PFSK-1 (cell line): ENCODE measurements at regions not wholly inside any gene's neighbourhood (a gene's known extent, or its start where the extent isn't known, plus 50 kb on each side); places are given as distances from the start of the nearest gene placed in this dataset.

Source experiments
- POLR2AphosphoS5 ChIP-seq: IDR thresholded peaks from 2 replicates; pipeline ENCODE4 v1.6.1; 2012; ENCODE audit warnings: low read depth, mild to moderate bottlenecking, control low read depth, low read length, moderate library complexity
- SIN3A ChIP-seq: IDR thresholded peaks from 2 replicates; pipeline ENCODE4 v1.6.1; 2012; ENCODE audit warnings: mild to moderate bottlenecking, low read length, moderate library complexity, borderline replicate concordance; ENCODE audit not compliant: insufficient read depth
- TAF1 ChIP-seq: IDR thresholded peaks from 2 replicates; pipeline ENCODE4 v1.6.1; 2012; ENCODE audit warnings: low read length, control low read depth, borderline replicate concordance; ENCODE audit not compliant: insufficient read depth
- TF ChIP-seq, protein P1 (sequence below), 2 experiments: IDR thresholded peaks; 2 replicates each; pipeline versions ENCODE4 v1.6.1 to v1.8.0; 2011 to 2012; ENCODE audit warnings: low read depth in 2 of 2, low read length in 2 of 2, control low read depth in 1 of 2, inconsistent platforms in 1 of 2, mild to moderate bottlenecking in 1 of 2, moderate library complexity in 1 of 2; ENCODE audit not compliant: insufficient read depth in 1 of 2

DNA sequence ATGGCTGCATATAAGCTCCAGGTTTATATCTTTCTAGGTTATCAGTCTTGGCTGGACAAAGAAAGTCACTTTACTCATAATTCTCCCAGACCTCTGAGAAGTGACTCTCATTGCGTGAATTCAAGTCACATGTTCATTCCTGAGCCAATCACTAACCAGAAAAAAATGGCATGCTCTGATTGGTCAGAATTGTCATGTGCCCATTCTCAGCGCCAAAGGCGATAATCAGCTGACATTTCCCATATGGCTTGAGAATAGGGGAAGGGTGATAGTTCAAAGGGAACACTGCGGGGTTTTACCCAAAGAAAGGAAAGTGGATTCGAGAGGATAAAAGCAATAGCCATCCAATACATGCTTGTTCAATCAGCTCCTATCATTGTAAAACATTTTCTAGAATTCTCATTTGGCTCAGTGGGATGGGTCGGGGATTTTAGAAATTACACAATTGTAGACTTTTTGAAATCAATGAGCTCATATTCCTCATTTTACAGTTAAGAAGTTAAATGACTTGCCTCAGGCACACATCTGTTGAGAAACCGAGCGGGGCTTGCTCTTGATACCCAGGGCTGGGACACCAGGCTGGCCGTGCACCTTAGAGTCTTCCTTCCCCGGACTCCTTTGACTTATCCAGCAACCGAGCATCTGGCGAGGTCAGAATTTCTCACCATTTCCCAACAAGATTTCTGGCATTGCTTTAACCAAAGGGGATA is 454.0 kb upstream of the TBX3 start:
- TF ChIP-seq POLR2AphosphoS5: no peak
- TF ChIP-seq, protein P1, sequence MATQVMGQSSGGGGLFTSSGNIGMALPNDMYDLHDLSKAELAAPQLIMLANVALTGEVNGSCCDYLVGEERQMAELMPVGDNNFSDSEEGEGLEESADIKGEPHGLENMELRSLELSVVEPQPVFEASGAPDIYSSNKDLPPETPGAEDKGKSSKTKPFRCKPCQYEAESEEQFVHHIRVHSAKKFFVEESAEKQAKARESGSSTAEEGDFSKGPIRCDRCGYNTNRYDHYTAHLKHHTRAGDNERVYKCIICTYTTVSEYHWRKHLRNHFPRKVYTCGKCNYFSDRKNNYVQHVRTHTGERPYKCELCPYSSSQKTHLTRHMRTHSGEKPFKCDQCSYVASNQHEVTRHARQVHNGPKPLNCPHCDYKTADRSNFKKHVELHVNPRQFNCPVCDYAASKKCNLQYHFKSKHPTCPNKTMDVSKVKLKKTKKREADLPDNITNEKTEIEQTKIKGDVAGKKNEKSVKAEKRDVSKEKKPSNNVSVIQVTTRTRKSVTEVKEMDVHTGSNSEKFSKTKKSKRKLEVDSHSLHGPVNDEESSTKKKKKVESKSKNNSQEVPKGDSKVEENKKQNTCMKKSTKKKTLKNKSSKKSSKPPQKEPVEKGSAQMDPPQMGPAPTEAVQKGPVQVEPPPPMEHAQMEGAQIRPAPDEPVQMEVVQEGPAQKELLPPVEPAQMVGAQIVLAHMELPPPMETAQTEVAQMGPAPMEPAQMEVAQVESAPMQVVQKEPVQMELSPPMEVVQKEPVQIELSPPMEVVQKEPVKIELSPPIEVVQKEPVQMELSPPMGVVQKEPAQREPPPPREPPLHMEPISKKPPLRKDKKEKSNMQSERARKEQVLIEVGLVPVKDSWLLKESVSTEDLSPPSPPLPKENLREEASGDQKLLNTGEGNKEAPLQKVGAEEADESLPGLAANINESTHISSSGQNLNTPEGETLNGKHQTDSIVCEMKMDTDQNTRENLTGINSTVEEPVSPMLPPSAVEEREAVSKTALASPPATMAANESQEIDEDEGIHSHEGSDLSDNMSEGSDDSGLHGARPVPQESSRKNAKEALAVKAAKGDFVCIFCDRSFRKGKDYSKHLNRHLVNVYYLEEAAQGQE (IDR thresholded peaks at IDR 0.05; ENCODE audit: insufficient read depth in 1 of 2, low read depth in 2 of 2, low read length in 2 of 2): no peak
- TF ChIP-seq SIN3A: no peak
- TF ChIP-seq TAF1: no peak
